Activated CD4-positive, alpha-beta T cell treated with anti-CD3 and anti-CD28 coated beads, Interleukin-2, amount 10 ng/mL, durations not matched to agents 7 days and 5 days (primary cell): ENCODE measurements at regions not wholly inside any gene's neighbourhood (a gene's known extent, or its start where the extent isn't known, plus 50 kb on each side); places are given as distances from the start of the nearest gene placed in this dataset.

Source experiments
- CTCF ChIA-PET: fragments of 350-600 bp; sonication (Branson Sonifier 250); formaldehyde crosslinking; loops from one replicate; lab custom pipeline; 2021; ENCODE audit warnings: antibody characterized with exemption; lab: Charles Lee
- POLR2A ChIA-PET: fragments of 350-600 bp; sonication (Branson Sonifier 250); formaldehyde crosslinking; loops from one replicate; lab custom pipeline; 2021; ENCODE audit warnings: antibody characterized with exemption; lab: Charles Lee
- DNase-seq: peaks from one replicate; pipeline ENCODE4 v3.0.0-alpha.2; 2020
- H3K27ac Mint-ChIP-seq: one replicate; pipeline ENCODE4 v1.8.0; 2021; ENCODE audit warnings: mild to moderate bottlenecking, moderate library complexity, mixed read lengths
- H3K27me3 Mint-ChIP-seq: one replicate; pipeline ENCODE4 v1.8.0; 2021; ENCODE audit warnings: mixed read lengths
- H3K36me3 Mint-ChIP-seq: one replicate; pipeline ENCODE4 v1.8.0; 2021; ENCODE audit warnings: low read depth, mixed read lengths
- H3K4me1 Mint-ChIP-seq: one replicate; pipeline ENCODE4 v1.8.0; 2021; ENCODE audit warnings: mixed read lengths
- H3K4me3 Mint-ChIP-seq: one replicate; pipeline ENCODE4 v1.8.0; 2021; ENCODE audit warnings: mild to moderate bottlenecking, moderate library complexity, mixed read lengths
- H3K9me3 Mint-ChIP-seq: one replicate; pipeline ENCODE4 v1.8.0; 2021; ENCODE audit warnings: mixed read lengths

DNA sequence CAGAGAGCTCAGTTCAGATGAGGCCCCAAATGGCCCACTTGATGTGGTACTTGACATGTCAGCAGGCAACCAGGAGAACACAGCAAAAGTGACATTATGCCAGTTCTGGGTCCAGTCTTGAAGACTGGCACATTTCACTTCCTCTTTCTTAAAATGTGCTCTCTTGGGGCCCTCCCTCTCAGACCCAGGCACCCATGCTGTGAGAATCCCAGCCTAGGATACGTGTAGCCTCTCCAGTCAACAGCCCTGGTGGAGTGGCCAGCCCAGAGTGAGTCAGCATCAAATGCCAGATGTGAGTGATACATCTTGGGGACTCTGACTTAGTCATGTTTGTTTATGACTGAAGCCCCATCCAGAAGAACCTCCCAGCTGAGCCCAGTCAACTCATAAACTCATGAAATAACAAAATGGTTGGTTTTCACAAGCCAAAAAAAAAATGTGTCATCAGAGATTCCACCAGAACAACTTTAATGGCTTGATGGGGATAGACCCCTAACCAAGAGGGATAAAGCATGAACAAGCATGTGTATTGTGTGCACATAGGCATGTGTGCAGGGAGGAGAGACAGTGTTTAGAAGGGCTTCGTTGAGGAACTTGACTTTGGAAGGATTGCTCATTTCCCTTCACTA is 82.5 kb upstream of the TNRC6C start:
- H3K27ac Mint-ChIP-seq, result no peak overlapping the region
- DNase-seq, result no peak
- peaks cover 60% of the 10 kb centered on the region for H3K4me1 Mint-ChIP-seq
- ChIA-PET POLR2A (no interaction called here), CTCF (interaction anchor here (0.8 to 1.3 kb wide), 3 partner anchors 9 to 30 kb away, joined by 3 to 4 read pairs (median 4); no protein-coding TSS in a partner anchor)
- H3K36me3 Mint-ChIP-seq, result peaks cover 17% of the 10 kb centered on the region
- peaks cover 16% of the 10 kb centered on the region for H3K9me3 Mint-ChIP-seq
- H3K4me3 Mint-ChIP-seq, result no peak overlapping the region
- no peaks in the 10 kb centered on the region for H3K27me3 Mint-ChIP-seq

DNA sequence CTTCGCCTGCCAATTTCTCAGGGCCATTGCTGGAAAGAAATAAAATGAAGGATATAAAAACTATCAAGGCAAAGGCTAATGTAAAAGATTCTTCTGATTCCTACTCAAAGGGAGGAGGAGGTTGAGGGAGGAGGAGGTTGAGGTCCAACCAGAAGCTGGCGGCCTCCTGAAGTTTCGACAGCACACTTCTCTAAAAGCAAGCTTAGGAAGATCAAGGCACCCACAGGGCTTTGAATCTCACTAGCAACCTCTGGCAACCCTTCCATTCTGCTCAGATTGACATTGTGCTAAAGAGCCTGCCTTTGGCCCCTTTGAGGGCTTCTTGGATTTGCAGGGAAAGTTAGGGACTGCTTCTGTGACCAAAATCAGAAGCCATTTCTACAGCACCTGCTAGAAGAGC is 81.5 kb upstream of the TNRC6C start:
- CTCF ChIA-PET, result no interaction called here
- Mint-ChIP-seq H3K27me3 (no peaks in the 10 kb centered on the region), H3K27ac (peak overlapping the region; percentile 43), H3K36me3 (peaks cover 17% of the 10 kb centered on the region), H3K4me1 (peaks cover 64% of the 10 kb centered on the region), H3K4me3 (no peak overlapping the region), H3K9me3 (peaks cover 16% of the 10 kb centered on the region)
- DNase-seq, result no peak
- POLR2A ChIA-PET, result no interaction called here

DNA sequence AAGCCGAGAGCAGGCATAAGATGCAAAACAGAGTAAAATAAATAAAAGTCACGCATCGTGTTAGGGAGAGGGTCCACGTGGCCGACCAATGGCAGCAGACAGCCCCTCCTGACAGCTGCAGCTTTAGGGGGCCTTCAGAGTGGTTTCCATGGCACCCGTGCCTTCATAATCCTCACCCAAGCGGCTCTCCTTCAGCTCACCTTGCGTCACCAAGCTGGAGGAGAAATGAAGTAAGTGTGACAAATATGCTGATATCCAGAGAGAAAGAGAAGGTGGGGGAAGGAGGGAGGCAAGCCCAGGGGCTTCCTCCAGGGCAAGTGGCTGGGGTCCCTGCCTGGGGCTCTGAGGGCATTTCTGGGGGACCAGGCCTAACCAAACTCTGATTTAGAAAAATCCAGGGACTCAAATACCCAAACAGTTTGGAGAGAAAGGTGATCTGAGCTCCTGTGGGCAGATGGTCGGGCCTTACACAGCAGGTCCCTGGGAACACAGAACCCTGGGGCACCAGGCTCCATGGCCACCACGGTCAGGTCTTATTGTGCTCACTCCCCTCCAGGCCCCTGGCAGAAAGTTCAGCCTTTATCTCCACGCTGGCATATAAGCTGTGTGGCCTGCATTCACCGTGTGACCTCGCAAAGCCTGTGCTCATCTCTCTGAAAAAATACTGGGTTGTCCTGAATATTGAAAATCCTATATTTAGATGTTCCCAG is 80.7 kb upstream of the TNRC6C start:
- Mint-ChIP-seq H3K9me3 (peaks cover 16% of the 10 kb centered on the region), H3K36me3 (peaks cover 17% of the 10 kb centered on the region), H3K27ac (peak overlapping the region; percentile 43), H3K4me1 (peaks cover 64% of the 10 kb centered on the region), H3K27me3 (no peaks in the 10 kb centered on the region), H3K4me3 (no peak overlapping the region)
- no peak for DNase-seq
- CTCF ChIA-PET, result interaction anchor here (0.6 to 1.3 kb wide), 2 partner anchors 15 to 40 kb away, joined by 3 read pairs; no protein-coding TSS in a partner anchor
- POLR2A ChIA-PET, result no interaction called here

DNA sequence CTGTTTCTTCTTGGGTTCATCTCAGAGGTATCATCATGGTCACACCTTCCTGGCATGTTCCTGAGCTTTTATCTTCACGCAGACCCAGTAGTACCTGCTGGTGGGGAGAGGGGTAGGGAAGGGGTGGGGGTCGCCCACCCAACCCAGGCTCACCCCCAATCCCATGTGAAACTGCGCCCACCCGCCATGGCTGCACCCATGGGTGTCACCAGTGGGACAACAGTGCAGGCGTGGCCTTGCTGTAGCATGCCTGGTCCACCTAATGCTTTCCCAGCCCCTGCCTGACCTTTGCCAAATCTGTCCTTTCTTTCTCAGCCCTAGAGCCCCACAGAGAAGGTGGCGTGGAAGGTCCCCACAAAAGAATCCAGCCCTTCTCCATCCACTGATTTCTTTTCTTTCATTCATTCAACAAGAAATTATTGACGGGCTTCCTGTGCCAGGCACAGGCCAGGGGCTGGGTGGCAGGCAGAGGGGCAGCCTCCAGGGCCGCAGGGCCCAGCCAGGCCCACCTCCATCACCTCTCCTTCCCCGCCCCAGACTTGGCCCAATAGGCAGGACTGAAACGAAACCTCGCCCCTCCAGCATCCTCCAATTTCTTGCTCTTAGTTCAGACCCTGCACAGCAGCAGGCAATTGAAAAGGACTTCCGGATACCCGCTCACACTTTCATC is 79.1 kb upstream of the TNRC6C start:
- DNase-seq, result no peak
- peaks cover 60% of the 10 kb centered on the region for H3K4me1 Mint-ChIP-seq
- ChIA-PET CTCF (interaction anchor here (0.6 to 2.5 kb wide), 3 partner anchors 9 to 297 kb away, joined by 3 to 16 read pairs (median 3); no protein-coding TSS in a partner anchor), POLR2A (no interaction called here)
- H3K9me3 Mint-ChIP-seq, result peaks cover 13% of the 10 kb centered on the region
- no peak overlapping the region for H3K27ac Mint-ChIP-seq
- H3K27me3 Mint-ChIP-seq, result no peaks in the 10 kb centered on the region
- no peak overlapping the region for H3K4me3 Mint-ChIP-seq
- peaks cover 15% of the 10 kb centered on the region for H3K36me3 Mint-ChIP-seq

DNA sequence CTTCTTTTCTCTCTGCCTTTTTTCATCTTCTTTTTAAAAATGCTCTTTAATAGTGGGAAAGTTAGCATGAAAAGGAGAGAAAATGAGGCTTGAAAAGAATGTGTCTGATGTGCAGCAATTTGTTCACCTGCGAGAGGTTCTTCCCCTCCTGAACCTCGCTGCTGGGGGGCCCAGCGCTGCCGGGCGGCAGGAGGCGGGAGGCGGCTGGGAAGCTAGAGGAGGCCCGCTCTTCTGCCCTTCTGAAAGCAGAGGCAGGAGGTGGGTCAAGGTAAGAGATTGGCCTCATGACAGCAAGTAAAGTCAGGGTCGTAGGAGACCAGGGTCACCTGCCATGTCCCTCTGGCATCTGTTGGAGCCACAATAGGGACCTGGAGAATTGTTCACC is 78.6 kb upstream of the TNRC6C start:
- CTCF ChIA-PET, result interaction anchor here (1.6 to 2.5 kb wide), 2 partner anchors 10 to 20 kb away, joined by 6 to 16 read pairs; no protein-coding TSS in a partner anchor
- DNase-seq, result no peak
- H3K4me1 Mint-ChIP-seq, result peaks cover 62% of the 10 kb centered on the region
- H3K4me3 Mint-ChIP-seq, result no peak overlapping the region
- H3K9me3 Mint-ChIP-seq, result peaks cover 13% of the 10 kb centered on the region
- POLR2A ChIA-PET, result no interaction called here
- peaks cover 2% of the 10 kb centered on the region for H3K27me3 Mint-ChIP-seq
- H3K36me3 Mint-ChIP-seq, result peaks cover 15% of the 10 kb centered on the region
- H3K27ac Mint-ChIP-seq, result no peak overlapping the region

DNA sequence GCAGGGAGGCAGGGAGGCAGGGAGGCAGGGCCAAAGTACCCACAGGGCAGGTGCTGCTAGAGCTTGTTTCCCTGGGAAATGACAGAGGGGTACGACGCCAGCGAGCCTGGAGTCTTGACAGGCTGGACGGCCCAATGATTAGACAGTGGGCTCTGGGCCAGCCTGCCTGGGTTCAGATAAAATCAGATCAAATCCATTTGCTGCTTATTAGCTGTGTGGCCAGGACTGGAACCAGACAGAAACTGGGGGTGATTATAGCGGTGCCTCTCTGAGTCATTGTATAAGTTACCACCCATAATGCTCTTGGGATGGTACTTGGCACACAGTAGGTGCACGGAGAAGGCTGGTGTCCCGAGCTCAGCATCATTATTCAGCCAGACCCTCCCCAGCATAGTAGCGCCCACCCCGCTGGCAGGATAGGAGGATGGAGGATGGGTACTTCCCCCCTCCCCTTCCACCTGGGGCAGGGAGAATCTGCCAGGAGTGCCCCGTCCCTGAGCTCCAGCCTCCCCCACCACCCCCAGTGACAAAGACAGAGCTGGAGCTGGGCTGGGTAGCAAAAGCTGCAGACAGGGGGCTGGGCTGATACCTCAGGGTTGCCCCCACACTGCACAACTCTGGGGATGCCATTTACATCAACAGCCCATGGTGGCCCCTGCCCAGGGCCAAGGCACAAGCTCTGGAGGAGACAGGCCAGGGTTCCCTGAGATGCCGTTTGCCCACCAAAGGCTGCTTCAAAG is 77.6 kb upstream of the TNRC6C start:
- POLR2A ChIA-PET, result interaction anchor here (1.7 kb wide), 1 partner anchor 78 kb away, joined by 7 read pairs; the partner anchor contains the start of gene TNRC6C
- CTCF ChIA-PET, result interaction anchor here (0.5 to 2.5 kb wide), 9 partner anchors 11 to 826 kb away, joined by 3 to 16 read pairs (median 3); partner anchors contain the start of gene TNRC6C
- Mint-ChIP-seq H3K36me3 (peaks cover 8% of the 10 kb centered on the region), H3K27me3 (peaks cover 8% of the 10 kb centered on the region), H3K4me1 (peaks cover 67% of the 10 kb centered on the region), H3K27ac (peak overlapping the region; percentile 98), H3K9me3 (peaks cover 6% of the 10 kb centered on the region), H3K4me3 (peak overlapping the region; percentile 81)
- DNase-seq, result no peak

DNA sequence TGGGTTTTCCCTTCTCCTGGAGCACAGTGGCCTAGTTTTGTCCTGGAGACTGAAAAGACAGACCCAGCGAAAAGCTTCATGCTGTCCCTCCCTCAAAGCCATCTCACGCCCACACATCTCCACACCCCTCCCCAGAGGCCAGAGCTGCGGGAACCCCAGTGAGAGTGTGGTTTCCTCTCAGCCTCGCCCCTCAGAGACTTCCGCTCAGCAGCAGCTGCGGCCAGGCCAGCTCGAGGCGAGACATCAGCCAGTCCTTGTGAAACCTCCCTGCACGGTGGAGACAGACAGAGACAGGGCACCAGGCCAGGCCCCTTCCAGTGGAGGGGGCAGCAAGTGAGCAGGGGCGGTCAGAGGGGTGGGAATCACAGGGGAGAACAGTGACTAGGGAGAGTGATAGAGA is 77.0 kb upstream of the TNRC6C start:
- ChIA-PET POLR2A (interaction anchor here (1.7 kb wide), 1 partner anchor 77 kb away, joined by 7 read pairs; the partner anchor contains the start of gene TNRC6C), CTCF (interaction anchor here (0.8 to 2.5 kb wide), 7 partner anchors 12 to 97 kb away, joined by 3 to 16 read pairs (median 3); partner anchors contain the start of gene TNRC6C)
- H3K36me3 Mint-ChIP-seq, result peaks cover 4% of the 10 kb centered on the region
- peaks cover 2% of the 10 kb centered on the region for H3K9me3 Mint-ChIP-seq
- H3K4me3 Mint-ChIP-seq, result peak overlapping the region; percentile 81
- H3K27ac Mint-ChIP-seq, result peak overlapping the region; percentile 98
- peaks cover 67% of the 10 kb centered on the region for H3K4me1 Mint-ChIP-seq
- peak; percentile 86 for DNase-seq
- peaks cover 15% of the 10 kb centered on the region for H3K27me3 Mint-ChIP-seq

DNA sequence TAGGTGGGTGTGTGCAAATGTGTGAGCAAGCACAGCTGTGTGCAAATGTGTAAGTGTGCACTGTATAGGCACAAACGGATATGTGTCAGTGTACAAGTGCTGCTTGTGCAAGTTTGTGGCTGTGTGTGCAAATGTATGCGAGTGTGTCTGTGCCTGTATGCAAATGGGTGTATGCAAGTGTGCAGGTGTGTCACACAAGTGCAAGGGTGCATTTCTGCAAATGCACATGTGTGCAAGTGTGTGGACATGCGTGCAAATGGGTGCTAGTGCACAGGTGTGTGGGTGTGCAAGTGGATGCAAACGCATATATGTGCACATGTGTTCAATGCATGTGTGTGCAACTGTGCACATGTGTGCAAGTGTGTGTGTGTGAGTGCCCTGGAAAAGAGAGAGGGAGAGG is 76.5 kb upstream of the TNRC6C start:
- Mint-ChIP-seq H3K27ac (peak overlapping the region; percentile 98), H3K27me3 (peaks cover 20% of the 10 kb centered on the region), H3K9me3 (peaks cover 2% of the 10 kb centered on the region), H3K36me3 (peaks cover 2% of the 10 kb centered on the region), H3K4me3 (peak overlapping the region; percentile 81), H3K4me1 (peaks cover 70% of the 10 kb centered on the region)
- CTCF ChIA-PET, result interaction anchor here (0.6 to 2.5 kb wide), 8 partner anchors 10 to 357 kb away, joined by 3 to 16 read pairs (median 3); partner anchors contain the start of gene TNRC6C
- POLR2A ChIA-PET, result interaction anchor here (1.7 kb wide), 1 partner anchor 76 kb away, joined by 7 read pairs; the partner anchor contains the start of gene TNRC6C
- DNase-seq, result no peak

DNA sequence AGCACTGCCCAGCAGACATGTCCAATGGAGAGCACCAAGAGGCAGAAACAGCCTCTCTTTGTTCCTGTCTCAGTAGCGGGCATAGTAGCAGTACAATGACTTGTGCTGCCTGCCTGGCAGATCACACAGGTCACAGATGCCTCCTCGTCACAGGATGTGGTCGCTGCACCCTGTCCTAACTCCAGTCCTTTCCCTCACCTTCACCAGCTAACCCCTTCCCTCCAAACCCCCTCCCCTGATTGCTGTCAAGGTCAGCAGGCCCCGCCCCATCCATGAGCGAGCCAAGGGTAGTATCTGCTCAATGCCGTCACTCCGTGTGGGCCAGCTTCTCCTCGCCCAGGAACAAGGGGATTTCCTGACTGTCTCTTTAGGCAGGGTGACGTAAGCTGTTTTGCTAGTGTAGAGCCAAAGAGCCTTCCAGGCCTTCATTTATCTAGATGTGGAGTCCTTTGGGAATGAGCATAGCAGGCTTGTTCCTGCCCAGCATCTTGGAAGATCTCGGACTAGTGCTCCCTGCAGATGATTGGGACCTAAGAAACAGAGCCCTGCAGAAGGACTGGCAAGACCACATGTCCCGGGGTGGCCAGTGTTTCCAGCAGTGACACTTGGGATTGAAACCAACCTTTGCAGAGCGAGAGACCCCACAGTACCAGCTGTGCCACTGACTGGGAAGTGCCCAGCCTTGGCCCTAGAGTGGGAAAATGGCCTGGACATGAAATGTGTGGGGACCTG is 75.9 kb upstream of the TNRC6C start:
- peaks cover 26% of the 10 kb centered on the region for H3K27me3 Mint-ChIP-seq
- no peaks in the 10 kb centered on the region for H3K9me3 Mint-ChIP-seq
- DNase-seq, result peak; percentile 88
- CTCF ChIA-PET, result interaction anchor here (0.6 to 1.6 kb wide), 3 partner anchors 10 to 358 kb away, joined by 3 read pairs; no protein-coding TSS in a partner anchor
- POLR2A ChIA-PET, result interaction anchor here (1.7 kb wide), 1 partner anchor 76 kb away, joined by 7 read pairs; the partner anchor contains the start of gene TNRC6C
- H3K4me1 Mint-ChIP-seq, result peaks cover 71% of the 10 kb centered on the region
- H3K27ac Mint-ChIP-seq, result peak overlapping the region; percentile 98
- no peaks in the 10 kb centered on the region for H3K36me3 Mint-ChIP-seq
- H3K4me3 Mint-ChIP-seq, result peak overlapping the region; percentile 81

DNA sequence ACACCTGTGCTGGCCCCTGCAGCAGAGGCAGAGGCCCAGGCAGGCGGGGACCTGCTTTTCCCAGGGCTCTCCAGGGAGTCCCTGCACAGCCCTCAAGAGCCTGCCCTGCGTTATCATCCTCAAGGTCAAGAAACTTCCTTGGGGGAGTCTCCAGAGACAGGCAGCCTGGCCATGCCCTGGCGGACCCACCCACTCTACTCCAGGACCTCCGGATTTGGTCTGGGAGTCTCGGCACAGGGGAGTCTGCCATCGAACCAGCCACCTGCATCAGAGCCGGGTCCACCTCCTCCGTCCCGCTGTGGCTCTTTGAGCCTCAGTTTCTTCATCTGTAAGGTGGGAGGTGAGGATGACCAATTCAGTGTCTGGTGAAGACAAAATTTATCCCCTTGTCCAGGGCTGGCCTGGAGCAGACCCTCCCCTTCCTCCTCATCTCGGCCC is 75.3 kb upstream of the TNRC6C start:
- Mint-ChIP-seq H3K27me3 (peaks cover 30% of the 10 kb centered on the region), H3K27ac (peak overlapping the region; percentile 98), H3K36me3 (no peaks in the 10 kb centered on the region), H3K4me1 (peaks cover 76% of the 10 kb centered on the region), H3K9me3 (no peaks in the 10 kb centered on the region), H3K4me3 (no peak overlapping the region)
- ChIA-PET POLR2A (no interaction called here), CTCF (interaction anchor here (1.1 to 1.6 kb wide), 3 partner anchors 9 to 40 kb away, joined by 3 to 5 read pairs (median 3); no protein-coding TSS in a partner anchor)
- DNase-seq, result no peak

DNA sequence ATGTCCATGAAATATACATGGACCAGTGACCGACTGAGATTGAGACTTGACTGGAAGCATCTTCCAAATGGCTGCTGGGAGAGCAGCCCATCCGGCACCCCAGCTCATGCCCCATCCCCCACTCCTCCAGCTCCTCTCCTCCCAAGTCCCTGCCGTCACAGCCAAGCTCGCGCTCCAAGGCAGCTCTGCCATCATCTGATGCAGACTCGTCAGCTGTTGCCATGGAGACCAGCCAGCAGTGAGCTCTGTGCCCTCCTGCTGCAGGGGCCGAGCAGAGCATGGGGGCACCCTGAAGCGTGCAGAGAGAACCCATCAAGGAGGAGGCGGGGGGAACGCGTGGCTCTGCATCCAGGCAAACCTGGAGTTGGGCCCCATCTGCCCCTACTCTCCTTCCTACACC is 74.5 kb upstream of the TNRC6C start:
- DNase-seq, result peak; percentile 28
- no peaks in the 10 kb centered on the region for H3K9me3 Mint-ChIP-seq
- H3K4me1 Mint-ChIP-seq, result peaks cover 76% of the 10 kb centered on the region
- ChIA-PET POLR2A (no interaction called here), CTCF (interaction anchor here (1.3 to 1.5 kb wide), 3 partner anchors 9 to 47 kb away, joined by 3 to 5 read pairs (median 4); no protein-coding TSS in a partner anchor)
- H3K27me3 Mint-ChIP-seq, result peaks cover 36% of the 10 kb centered on the region
- peak overlapping the region; percentile 98 for H3K27ac Mint-ChIP-seq
- no peaks in the 10 kb centered on the region for H3K36me3 Mint-ChIP-seq
- H3K4me3 Mint-ChIP-seq, result peak overlapping the region; percentile 23
